K562 (cell line): ENCODE measurements at regions not wholly inside any gene's neighbourhood (a gene's known extent, or its start where the extent isn't known, plus 50 kb on each side); places are given as distances from the start of the nearest gene placed in this dataset.

Experiments
- AFF1 ChIP-seq, 2 experiments: fragments of 450-650 bp; IDR thresholded peaks; 2 replicates each; pipeline ENCODE4 v1.6.1; 2018; ENCODE audit warnings: mild to moderate bottlenecking in 2 of 2, low read depth in 1 of 2; ENCODE audit not compliant: partially characterized antibody in 2 of 2
- ARNT ChIP-seq, 2 experiments: fragments of 450-650 bp; IDR thresholded peaks; 2 replicates each; pipeline ENCODE4 v1.6.1; 2016; ENCODE audit warnings: mild to moderate bottlenecking in 1 of 2
- CEBPG ChIP-seq, 3 experiments: fragments of 200-800 bp in 1 of 3; sonication (Bioruptor generic) in 1 of 3; sonication (generic) in 1 of 3; formaldehyde crosslinking in 1 of 3; IDR thresholded peaks in 2 of 3; conservative IDR thresholded peaks in 1 of 3; 2 replicates each; pipeline versions ENCODE4 v1.6.1 to v1.8.0; 2016 to 2022; ENCODE audit warnings: missing compliant biosample characterization in 2 of 3, missing genetic modification characterization in 2 of 3, mild to moderate bottlenecking in 1 of 3, missing genetic modification reagents in 1 of 3
- GATA2 ChIP-seq: sonication (generic); formaldehyde crosslinking; IDR thresholded peaks from 2 replicates; pipeline ENCODE4 v1.4.0; 2020; ENCODE audit warnings: mild to moderate bottlenecking, missing genetic modification reagents
- KDM4B ChIP-seq, 2 experiments: fragments of 450-650 bp in 1 of 2; sonication (generic) in 1 of 2; IDR thresholded peaks; 2 replicates each; pipeline ENCODE4 v1.6.1; 2016 to 2017; ENCODE audit warnings: borderline replicate concordance in 2 of 2, antibody characterized with exemption in 1 of 2, low read depth in 1 of 2, mild to moderate bottlenecking in 1 of 2
- NR0B1 ChIP-seq: fragments of 450-650 bp; IDR thresholded peaks from one replicate; pipeline ENCODE4 v1.6.1; 2018; ENCODE audit warnings: mild to moderate bottlenecking, moderate library complexity; ENCODE audit not compliant: partially characterized antibody
- NR3C1 ChIP-seq: sonication (generic); formaldehyde crosslinking; IDR thresholded peaks from 2 replicates; pipeline ENCODE4 v1.8.1; 2022; ENCODE audit warnings: missing genetic modification reagents
- ZBTB5 ChIP-seq: fragments of 450-650 bp; IDR thresholded peaks from 2 replicates; pipeline ENCODE4 v1.6.1; 2017; ENCODE audit warnings: antibody characterized with exemption
- ZNF23 ChIP-seq: fragments of 250-450 bp; sonication (Bioruptor Pico); IDR thresholded peaks from 2 replicates; pipeline ENCODE4 v1.4.0; 2020; ENCODE audit warnings: mild to moderate bottlenecking

- TF ChIP-seq ZBTB5 (no peak), AFF1 (IDR thresholded peaks at IDR 0.05; ENCODE audit: low read depth in 1 of 2, partially characterized antibody in 2 of 2) (no peak), NR0B1 (no peak), CEBPG (CRISPR knock-in tag; IDR thresholded peaks at IDR 0.05) (no peak), CEBPG (tag; conservative IDR thresholded peaks at IDR 0.05 in 1 of 2, IDR thresholded peaks at IDR 0.05 in 1 of 2) (no peak), ARNT (IDR thresholded peaks at IDR 0.05) (no peak), ZNF23 (CRISPR knock-in tag) (no peak), GATA2 (no peak), KDM4B (IDR thresholded peaks at IDR 0.05; ENCODE audit: borderline replicate concordance in 2 of 2, low read depth in 1 of 2) (no peak), NR3C1 (CRISPR knock-in tag) (no peak)
Observed at GRCh38 chr18:59822612-59823550, 76.9 kb upstream of the PMAIP1 start (continued).
